Ramos (cell line): ENCODE measurements at regions not wholly inside any gene's neighbourhood (a gene's known extent, or its start where the extent isn't known, plus 50 kb on each side); places are given as distances from the start of the nearest gene placed in this dataset.

ENCODE experiments used
- in situ Hi-C: fragments of 300-500 bp; cut with MboI; formaldehyde crosslinking; loops from one replicate; pipeline ENCODE4 v1.14.3; 2022; ENCODE audit warnings: low sequenced_read_pairs; ENCODE audit not compliant: unreplicated experiment

DNA sequence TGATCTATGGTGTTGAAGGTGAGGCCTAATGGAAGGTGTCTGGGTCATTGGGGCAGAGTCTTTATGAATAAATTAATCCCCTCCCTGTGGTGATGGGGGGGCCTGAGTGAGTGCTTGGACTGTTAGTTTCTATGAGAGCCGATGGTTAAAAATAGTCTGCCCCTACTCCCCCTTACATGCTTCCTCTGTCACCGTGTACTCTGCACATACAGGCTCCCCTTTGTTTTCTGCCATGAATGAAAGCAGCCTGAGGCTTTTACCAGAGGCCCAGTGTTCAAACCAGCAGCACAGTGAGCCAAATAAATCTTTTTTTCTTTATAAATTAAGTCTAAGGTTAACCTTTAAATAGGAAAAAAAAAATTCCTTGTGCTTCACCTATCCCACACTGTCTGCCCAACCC is 657.0 kb downstream of the AMY1C start:
- in situ Hi-C loops, result no loop called here

DNA sequence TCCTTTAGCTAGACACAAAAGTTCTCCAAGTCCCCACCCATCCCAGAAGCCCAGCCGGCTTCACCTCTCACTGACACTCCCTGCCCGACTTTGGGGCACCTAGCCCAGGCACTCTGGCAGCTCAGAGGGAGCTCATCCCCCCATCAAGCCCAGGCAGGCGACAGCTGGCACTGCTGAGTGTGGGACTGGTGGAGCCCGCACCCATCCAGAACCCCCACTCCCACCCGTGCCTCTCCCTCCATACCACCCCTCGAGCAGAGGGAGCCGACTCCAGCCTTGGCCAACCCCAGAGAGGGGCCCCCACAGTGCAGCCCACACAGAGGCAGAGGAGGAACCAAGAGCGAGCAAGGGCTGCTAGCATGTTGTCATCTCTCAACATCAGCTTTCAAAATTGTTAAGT is 658.6 kb downstream of the AMY1C start:
- in situ Hi-C loops, result no loop called here

DNA sequence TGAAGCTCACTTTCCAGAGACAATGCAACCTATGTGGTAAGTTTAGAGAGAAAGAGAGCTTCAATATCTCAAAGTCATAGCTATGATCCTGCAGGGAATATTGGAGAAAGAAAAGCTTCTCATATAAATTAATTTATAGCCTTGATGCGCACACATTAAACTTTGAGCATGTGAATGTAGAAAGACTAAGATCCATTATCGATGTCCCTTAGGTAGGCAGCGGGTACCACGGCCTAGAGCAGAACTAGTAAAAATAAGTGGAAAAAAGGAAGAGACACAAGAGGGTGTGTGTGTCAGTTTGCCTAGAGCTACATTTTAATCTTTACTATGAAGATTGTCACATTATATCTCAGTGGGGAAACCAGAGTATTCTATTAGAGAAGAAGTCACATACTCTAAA is 685.6 kb downstream of the AMY1C start:
- in situ Hi-C loops, result no loop called here

DNA sequence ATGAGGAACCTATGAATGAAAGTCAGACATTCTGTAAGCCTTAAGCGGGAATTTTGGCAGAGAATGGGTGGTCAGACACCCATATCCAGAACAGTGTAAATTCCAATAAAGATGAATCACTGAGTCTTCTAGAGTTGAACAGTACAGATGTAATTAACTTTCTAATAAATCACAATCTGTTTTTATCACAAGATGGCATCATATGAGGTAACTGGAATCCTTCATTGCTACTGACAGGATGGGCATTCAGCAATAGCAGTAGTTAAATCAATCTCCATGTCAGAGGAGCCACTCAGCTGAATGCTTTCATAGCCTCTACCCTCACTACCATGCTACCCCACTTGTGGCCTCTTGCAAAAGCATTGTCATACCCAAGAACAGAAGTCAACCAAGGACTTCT is 690.3 kb downstream of the AMY1C start:
- in situ Hi-C loops, result no loop called here

DNA sequence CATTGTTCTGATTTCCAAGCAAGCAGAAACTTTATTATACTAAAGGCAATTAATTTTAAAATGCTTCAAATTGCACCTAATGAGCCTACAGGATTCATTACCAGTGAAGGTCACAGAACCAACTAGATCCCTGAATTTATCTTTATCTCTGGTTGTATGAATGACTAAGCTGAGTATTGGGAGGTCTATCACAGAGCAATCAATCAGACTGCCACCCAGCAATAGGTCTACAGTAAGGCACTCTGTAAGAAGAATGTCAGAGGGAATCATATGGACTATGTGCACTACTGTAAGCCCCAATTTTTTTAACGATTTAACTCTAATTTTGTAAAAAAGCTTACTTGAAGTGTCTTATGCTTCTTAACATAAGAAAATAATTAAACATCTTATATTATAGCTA is 707.0 kb downstream of the AMY1C start:
- in situ Hi-C loops, result no loop called here

DNA sequence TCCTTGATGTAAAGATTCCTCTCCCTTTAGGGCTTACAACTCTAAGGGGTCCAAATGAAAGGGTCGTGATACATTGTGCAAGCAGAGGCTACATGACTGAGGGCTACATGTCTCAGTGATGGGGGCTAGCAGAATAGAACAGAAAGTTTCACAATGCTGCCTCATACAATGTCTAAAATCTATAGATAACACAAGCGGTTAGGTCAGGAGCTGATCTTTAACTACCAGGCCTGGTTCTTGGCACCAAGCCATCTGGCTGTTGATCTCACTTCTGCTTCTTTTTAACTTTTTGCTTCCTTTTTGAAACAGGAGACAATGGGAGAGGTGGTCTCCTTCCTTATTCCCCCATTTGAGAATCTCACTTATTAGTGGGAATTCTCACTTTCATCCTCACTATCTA is 710.2 kb downstream of the AMY1C start:
- in situ Hi-C loops, result no loop called here

DNA sequence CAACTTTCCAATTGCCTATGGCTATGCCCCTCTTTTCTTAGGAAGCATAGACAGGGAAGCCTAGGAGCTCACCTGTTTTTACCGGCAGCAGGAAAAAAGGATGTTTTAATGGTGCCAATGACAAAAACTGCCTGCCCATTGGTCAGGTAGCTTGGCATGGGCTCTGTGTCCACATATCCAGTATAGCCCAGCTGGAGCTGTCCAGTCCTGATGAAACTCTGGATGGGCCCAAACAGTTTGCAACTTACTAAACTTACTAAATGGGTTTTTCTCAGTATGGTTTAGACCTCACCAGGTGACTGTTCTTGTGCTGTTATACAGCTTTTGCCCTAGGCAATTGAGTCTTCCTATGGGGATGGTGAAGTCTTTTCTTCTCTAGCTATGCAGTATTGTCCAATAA is 711.2 kb downstream of the AMY1C start:
- in situ Hi-C loops, result no loop called here

DNA sequence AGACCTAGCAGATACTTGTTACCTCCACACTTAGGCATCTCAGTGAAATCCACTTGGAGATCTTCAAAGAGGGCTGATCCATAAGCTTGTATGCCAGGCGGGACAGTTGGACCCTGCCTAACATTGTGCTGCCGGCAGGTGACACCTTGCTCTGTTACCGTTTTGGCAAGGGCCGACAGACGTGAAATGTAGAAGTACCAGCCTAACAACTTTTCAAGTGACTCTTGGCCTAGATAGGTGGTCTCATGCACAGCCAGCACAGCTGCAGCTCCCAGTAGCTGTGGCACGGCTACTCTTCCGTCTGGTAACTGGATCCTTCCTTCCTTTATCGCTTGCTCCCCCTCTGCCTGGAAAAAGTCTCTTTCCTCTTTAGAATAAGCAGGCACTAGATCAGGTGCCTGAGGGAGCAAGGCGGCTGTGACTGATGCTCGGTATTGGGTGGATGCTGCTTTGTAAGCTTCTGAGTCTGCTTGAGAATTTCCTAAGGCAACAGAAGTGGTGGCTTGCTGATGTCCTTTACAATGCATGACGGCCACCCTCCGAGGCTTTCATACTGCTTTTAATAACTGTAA is 713.5 kb downstream of the AMY1C start:
- in situ Hi-C loops, result no loop called here

DNA sequence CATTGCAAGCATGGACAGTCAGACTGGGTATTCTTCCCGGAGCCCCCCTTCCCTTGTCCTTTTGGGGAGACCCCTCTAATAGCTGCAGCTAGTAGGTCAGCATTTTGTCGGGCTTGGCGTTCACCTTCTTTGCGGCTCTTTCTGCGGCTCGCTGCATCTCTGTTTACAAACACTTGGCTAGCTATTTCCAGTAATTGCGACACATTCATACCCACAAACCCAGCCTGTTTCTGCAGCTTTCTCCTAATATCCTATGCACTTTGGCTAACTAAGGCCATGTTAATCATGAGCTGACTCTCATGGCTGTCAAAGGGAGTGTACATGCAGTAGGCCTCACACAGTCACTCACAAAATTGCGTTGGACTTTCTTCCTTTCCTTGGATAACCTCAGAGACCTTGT is 716.4 kb downstream of the AMY1C start:
- in situ Hi-C loops, result no loop called here

DNA sequence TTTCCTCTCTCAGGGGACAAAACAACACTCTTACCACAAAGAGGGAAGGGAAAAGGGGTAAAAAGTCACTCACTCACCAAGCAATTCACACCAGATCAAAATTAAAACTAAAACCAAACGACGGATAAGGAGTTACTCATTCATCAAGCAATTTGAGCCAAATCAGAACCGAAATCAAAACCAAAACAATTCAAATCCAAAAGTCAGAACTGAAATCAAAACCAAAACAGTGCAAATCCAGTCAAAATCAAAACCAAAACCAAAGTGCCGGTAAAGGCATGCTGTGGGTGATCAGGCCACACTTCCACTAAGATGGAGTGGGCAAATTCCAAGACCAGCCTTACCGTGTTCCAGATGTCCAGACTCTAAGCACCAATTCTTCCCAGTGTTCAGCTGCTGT is 717.9 kb downstream of the AMY1C start:
- in situ Hi-C loops, result no loop called here

DNA sequence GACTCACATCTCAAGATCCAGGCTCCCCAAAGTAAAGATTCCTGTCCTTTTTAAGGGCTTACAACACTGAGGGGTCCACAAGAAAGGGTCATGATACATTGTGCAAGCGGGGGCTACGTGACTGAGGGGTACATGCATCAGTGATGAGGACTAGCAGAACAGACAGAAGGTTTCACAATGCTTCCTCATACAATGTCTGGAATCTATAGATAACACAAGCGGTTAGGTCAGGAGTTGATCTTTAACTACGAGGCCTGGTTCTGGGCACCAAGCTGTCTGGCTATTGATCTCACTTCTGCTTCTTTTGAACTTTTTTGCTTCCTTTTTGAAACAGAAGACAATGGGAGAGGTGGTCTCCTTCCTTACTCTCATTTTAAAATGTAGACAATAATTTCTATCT is 718.6 kb downstream of the AMY1C start:
- in situ Hi-C loops, result no loop called here

DNA sequence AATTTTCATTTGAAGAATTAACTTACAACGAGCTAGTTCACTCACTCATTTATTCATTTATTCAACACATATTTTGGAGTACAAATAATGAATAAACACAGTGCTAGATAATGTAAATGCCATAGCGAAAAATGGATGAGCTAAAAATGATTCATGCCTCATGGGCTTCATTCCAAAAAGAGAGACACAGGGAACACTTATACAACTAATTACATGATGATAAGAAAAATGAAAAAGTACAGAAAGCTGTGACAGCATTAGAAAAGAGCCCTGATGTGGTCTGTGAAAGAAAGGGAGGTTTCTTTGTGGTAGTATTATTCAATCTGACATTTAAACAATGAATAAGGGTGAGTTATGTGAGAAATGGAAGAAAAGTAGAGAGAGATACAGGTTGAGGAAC is 726.4 kb downstream of the AMY1C start:
- in situ Hi-C loops, result no loop called here

DNA sequence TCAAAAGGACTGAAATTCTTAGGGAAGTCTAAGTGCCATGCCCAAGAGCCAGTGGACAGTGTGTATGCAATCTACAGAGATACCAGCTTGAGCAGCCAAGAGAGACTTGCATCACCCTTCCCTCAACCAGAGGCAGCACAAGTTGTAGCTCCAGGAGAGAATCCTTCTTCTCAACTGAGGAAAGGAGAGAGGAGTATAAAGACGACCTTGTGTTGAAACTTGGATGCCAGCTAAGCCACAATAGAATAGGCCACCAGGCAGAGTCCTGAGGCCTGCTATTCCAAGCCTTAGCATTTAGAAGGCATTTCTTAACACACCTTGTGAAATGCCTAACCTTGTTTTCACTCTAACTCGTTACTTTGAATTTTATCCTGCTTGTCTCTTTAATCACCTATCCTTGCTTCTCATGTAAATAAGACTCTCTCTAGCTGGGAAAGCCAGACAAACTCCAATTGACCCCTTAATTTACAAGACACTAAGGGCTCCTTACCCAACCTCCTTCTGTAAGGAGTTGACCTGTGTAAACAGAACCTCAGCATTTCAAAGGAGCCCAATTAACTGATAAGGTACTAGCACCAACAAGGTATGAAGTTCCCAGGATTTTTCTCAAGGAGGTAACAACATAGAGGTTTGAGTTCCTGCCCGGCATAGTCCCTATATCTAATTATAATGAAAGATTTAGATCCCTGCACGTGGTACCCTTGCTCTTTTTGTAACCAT is 738.8 kb downstream of the AMY1C start:
- in situ Hi-C loops, result no loop called here

DNA sequence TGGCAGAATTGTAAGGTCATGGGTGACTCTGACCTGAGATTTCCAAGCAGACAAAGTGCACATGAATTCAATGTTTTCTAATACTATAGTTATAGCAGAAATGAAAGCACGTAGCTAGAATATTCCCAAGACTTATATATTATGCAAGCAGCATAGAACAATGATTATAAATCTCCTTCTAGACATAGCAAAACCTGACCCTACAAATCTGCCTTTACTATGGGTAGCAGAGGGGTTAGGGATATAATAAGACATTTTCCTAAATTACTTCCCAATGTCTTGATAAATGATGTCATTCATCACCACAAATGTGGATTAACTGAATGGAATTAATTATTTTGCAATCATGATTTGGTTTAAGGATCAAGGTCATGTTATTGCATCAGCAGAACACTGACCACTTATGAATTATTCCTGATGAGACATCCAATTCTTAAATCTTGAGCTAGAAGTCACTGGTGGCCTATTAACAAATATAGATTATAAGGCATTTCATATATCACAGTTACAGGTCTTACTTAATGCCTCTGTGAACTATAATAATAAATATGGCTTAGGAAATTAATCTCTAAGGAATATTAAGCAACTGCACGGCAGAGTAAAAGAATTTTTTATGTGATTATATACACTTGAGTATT is 776.6 kb downstream of the AMY1C start:
- in situ Hi-C loops, result no loop called here

DNA sequence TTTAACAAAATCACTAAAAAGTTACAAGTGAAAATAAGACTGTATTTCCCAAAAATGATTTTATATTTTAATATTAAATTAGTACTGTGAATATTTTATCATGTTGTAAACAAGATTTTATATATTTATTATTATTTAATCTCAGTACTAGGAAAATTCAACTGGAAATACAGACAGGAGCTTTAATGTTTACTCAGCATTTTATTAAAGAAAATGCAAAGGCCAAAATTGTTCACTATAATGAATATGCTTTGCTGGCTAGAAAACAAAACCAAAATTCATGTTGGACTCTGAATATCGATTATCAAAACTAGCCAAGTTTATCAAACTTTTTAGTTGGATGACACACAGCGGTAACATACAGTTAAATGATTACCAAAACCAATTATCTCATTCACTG is 782.3 kb downstream of the AMY1C start:
- in situ Hi-C loops, result no loop called here

DNA sequence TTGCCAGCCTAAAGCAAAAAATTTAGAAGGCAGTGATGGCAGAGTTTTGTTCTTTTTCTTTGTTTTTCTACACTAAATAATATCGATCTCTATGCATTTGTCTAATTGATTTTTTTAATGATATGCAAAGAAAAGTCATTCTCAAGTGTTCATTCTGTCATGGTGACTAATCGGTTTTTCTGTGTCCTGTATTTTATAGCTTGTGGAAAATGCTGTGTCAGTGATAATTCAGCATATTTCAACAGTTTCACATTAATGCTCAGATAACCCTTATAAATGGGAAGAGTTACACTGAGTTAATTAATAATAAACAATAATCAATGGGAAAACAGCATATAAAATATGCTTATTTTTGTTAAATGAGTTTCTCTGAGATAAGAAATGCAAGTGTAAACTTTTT is 824.9 kb downstream of the AMY1C start:
- in situ Hi-C loops, result no loop called here

DNA sequence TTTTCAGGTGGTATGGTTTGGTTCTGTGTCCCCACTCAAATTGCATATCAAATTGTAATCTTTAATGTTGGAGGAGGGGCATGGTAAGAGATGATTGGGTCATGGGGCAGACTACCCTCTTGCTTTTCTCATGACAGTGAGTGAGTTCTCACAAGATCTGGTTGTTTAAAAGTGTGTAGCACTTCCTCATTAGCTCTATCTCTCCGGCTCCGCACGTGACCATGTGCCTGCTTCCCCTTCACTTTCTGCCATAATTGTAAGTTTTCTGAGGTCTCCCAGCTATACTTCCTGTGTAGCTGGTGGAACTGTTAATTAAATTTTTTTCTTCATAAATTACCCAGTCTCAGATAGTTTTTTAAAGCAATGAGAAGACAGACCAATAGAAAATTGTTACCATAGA is 843.2 kb downstream of the AMY1C start:
- in situ Hi-C loops, result no loop called here

DNA sequence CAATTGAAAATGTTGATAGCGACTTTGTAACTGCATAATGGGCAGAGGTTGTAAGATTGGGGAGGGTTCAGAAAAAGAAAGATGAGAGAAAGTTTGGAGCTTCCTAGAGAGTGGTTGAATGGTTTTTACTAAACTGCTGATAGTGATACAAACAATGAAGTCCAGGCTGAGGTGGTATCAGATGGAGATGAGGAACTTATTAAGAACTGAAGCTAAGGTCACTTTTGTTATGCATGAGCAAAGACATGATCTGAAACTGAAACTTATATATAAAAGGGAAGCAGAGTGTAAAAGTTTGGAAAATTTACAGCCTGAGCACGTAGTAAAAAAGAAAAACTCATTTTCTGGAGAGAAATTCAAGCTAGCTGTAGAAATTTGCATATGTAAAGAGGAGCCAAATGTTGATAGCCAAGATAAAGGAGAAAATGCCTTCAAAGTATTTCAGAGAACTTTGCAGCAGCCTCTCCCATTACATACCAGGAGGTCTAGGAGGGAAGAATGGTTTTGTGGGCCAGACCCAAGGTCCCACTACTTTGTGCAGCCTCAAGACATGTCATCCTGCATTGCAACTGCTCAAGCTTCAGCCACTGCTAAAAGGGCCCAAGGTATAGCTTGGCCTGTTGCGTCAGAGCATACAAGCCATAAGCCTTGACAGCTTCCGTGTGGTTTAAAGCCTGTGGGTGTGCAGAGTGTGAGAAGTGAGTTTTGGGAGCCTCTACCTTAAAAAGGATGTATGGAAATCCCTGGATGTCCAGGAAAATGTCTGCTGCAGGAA is 843.9 kb downstream of the AMY1C start:
- in situ Hi-C loops, result no loop called here

DNA sequence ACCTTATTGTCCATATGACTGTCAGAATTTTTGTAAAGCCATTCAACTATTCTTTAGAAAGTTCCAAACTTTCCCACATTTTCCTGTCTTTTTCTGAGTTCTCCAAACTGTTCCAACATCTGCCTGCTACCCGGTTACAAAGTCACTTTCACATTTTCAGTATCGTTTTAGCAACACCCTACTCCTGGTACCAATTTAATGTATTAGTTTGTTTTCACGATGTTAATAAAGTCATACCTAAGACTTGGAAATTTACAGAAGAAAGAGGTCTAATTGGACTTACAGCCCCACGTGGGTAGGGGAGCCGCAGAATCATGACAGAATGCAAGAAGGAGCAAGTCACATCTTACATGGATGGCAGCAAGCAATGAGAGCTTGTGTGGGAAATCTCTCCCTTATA is 867.8 kb downstream of the AMY1C start:
- in situ Hi-C loops, result no loop called here

DNA sequence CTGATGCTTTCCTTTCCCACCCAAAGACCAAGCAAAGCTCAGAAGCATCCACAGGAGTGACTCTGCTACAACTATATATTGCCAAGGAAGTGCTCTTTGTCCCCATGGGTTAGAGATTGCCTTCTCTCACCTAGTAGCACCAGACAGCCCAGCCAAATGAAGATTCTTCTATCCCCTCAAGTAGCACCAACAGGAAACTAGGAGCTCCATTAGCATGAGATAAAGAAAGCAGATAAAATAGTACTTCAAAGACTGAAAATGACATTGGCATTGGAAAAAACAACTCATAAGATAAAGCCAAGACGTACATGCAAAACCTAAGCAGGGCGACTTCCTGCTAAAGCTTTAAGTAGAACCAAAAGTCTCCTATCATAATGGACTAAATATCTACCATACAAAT is 871.5 kb downstream of the AMY1C start:
- in situ Hi-C loops, result no loop called here

DNA sequence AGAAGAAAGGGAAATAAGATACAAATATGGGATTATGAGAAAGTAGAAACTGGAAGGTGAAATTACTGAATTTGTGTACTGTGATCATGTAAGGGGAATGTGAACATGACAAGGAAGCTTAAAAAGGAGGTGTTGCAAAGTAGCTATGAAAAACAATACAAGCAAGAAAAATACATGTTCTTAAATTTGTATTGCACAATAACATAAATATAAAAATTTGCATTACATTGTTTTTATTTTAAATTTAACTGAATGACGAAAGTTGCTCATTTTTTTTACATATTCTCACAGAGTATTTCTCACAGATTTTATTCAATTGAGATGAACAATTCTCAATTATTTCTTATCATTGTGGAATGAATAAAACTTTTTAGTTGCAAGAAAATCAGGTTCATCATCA is 874.8 kb downstream of the AMY1C start:
- in situ Hi-C loops, result no loop called here
